ENCODE measurements at regions not wholly inside any gene's neighbourhood (a gene's known extent, or its start where the extent isn't known, plus 50 kb on each side); places are given as distances from the start of the nearest gene placed in this dataset.

DNA sequence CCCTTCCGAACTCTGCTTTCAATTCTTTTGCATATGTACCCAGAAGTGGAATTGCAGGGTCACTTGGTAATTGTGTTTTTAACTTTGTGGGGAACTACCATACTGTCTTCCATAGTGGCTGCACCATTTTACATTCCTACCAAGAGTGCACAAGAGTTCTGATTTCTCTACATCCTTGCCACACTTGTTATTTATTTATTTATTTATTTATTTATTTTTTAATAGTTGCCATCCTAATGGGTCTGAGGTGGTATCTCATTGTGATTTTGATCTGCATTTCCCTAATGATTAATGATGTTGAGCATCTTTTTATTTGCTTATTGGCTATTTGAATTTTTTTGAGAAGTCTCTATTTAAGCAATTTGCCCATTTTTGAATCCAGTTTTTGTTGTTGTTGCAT, 422.4 kb downstream of the PTPRU start:
- DNase-seq, result no peak

- DNase-seq, result no peak
These were observed 421.5 kb downstream of the PTPRU start for GRCh38 chr1:29657816-29658215.

DNA sequence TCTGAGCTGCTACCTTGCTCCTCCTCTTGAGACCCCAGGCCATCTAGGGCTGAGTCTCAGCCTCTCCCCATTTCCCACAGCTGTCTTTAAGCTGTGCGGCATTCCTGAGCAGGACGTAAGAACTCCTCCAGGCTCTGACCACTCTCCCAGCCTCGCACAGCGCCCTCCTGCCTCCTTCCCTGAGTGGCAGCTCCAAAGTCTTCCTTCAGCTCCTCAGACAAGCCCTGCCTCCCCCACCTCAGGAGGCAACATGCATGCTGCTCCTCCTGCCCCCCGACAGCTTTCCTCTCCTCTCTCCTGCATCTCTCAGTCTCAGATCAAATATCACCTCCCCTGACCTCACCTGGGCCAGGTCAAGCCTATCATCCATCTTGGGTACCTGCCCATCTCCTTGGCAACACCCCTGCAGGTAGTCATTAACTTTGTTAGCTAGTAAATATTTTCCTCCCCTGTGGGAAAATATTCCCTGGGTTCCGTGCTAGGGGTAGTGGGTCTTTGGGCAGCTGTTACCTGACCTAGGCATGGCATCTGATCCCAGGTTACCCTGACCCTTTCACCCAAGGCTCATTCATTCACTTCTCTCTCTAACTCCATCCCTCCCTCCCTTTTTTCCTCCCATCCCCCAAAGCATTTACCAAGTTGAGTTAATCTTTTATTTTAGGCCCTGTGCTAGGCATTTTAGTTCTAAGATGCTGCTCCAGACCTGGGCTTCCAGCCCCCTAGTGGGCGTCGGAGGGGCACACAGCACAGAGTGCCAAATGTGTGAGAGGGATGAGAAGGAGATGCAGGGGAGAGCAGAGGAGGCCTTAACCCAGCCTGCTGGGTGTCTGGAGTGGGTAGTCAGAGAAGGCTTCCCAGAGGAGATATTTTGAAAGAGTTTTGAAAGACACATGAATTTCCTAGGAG, 419.9 kb downstream of the PTPRU start:
- DNase-seq, result peak; percentile 12

GRCh38 chr1:29655145-29655544, 418.8 kb downstream of the PTPRU start:
- no peak for DNase-seq

- DNase-seq, result no peak
These were observed 417.6 kb downstream of the PTPRU start for GRCh38 chr1:29653886-29654450.

GRCh38 chr1:29653034-29653810, 416.9 kb downstream of the PTPRU start:
- DNase-seq, result no peak

DNA sequence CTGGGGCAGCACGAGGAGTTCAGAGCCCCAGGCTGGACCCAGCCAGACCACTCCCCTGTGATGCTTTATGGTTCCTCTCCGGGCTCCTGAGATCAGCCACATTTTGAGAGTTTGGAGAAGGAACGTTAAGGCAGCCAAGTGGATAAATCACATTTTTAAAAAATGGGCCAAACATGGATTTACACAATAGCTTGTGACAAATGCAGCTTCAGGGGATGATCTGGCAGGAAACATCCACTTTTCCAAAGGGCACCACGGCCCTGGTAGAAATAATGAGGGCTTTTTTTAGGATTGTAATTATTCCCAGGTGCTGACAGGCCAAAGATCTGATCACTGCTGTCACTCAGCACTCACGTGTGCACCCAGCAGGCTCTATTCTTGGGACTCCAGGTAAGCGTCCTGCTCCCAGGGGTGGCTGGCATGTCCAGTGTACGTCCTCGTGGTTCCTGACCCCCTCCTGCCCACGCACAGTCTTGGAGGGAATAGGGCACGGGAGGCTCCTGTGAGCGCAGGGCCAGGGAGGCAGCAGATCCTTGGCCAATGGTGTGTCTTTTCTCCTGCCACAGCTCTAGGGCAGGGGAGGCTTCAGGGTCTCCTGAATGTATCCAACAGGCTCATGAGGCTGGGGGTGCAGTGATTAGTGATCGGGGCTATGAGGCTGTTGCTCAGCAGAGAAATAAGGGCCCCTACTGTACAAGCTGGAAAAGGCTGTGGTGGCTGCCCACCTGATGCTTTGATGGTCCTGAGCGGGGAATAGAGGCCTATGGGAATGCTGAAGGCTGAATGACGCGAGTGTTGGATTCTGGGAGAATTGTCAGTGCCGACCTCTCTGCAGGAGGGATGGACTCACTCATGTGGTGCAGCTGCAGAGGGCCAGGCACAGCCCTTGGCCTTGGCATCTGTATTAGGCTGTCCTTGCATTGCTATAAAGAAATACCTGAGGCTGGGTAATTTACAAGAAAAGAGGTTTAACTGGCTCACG, 415.7 kb downstream of the PTPRU start:
- DNase-seq, result no peak

- DNase-seq, result no peak
These were observed 414.9 kb downstream of the PTPRU start for GRCh38 chr1:29651246-29651645.

DNA sequence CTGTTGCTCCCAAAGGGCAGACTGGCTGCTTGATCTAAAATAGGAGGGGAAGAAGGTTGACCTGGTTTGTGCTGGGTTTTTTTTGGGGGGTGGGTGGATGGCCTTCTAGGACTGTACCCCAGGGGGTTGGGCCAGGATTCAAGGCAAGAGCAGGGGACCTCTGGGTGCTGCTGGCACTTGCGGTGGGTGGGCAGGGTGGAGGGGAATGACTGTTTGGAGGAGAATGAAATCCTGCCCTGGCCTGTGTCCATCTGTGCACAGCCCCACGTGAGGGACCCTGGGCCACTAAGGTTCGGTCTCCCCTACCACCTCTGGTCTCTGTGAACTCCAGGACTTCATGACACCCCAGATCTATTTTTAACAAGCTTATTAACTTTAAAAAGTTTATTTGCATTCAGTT, 414.2 kb downstream of the PTPRU start:
- DNase-seq, result no peak

DNA sequence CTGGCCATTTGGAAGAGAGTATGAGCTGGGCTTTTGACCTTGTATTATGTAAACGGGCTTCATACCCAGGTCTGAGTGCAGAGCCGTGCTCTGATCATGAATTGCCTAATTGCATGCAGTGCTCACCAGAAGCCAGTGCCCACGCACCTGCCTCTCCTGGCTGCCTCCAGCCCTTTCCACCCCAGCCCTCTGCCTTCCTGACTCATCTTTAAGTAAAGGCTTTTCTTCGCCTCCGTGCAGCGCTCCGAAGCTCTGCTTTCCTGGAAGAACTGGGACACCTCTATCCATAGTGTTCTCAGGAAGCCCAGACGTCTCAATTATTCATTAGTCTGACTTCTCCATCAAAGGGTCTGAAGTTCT, 413.7 kb downstream of the PTPRU start:
- DNase-seq, result no peak

- DNase-seq, result no peak
These were observed 413.1 kb downstream of the PTPRU start for GRCh38 chr1:29649189-29650040.

DNA sequence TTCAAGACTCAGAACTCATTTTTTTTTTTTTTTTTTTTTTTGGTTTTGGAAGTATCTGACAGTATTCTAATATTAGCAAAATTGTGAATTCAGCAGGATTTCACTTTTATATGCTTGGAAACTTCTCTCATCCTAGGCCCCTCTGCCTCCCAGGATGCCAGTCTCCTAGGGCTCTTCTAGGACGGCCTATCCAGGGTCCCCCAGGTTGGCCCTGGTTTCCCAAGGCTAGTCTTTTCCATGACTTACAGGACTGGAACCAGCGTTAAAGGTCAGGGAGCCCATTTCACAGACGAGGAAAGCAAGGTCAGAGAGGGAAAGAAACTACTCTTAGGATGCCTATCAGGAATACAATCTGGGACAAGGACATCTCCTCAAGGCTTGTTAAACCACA, 412.5 kb downstream of the PTPRU start:
- DNase-seq, result no peak

DNA sequence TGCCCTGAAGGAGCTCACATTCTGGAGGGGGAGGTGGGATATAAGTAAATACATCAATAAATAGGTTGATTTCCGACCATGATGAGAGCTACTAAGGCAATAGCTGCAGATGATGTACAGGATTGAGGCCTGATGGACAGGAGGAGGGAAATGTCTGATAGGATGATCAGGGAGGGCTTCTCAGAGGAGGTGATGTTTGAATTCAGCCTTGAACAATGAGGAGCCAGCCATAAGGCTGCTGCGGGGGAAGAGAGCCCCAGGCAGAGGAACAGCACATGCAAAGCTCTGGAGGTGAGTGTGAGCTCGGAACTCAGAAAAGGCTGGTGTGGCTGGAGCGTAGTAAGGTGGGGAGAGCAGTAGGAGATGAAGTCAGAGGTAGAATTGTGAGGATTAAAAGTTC, 411.7 kb downstream of the PTPRU start:
- no peak for DNase-seq

DNA sequence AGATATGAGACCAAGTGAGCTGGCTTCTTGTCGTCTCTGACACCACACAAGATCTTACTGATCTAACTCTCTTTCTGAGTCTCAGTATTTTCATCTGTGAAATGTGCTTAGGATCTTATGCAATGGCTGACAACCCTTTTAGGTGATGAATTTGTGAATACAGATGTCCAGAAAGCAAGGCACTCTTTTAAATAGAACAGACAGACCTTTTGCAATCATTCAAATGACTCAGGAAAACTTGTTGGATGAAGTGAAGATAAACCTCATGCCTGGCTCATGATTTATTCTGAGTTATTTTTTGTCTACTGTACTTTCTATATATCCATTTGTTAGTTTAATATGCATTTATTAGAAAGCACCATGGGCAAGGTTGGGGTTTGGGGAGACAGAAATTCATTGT, 411.3 kb downstream of the PTPRU start:
- no peak for DNase-seq

GRCh38 chr1:29646161-29646775, 409.9 kb downstream of the PTPRU start:
- DNase-seq, result no peak

GRCh38 chr1:29645586-29645985, 409.3 kb downstream of the PTPRU start:
- no peak for DNase-seq

- no peak for DNase-seq
These were observed 408.5 kb downstream of the PTPRU start for GRCh38 chr1:29644812-29645211.

- no peak for DNase-seq
These were observed 407.6 kb downstream of the PTPRU start for GRCh38 chr1:29643838-29644440.

- no peak for DNase-seq
These were observed 407.0 kb downstream of the PTPRU start for GRCh38 chr1:29643281-29643680.

- no peak for DNase-seq
These were observed 406.2 kb downstream of the PTPRU start for GRCh38 chr1:29642519-29642918.

- no peak for DNase-seq
These were observed 405.6 kb downstream of the PTPRU start for GRCh38 chr1:29641921-29642320.
